ENCODE measurements at regions not wholly inside any gene's neighbourhood (a gene's known extent, or its start where the extent isn't known, plus 50 kb on each side); places are given as distances from the start of the nearest gene placed in this dataset.

DNA sequence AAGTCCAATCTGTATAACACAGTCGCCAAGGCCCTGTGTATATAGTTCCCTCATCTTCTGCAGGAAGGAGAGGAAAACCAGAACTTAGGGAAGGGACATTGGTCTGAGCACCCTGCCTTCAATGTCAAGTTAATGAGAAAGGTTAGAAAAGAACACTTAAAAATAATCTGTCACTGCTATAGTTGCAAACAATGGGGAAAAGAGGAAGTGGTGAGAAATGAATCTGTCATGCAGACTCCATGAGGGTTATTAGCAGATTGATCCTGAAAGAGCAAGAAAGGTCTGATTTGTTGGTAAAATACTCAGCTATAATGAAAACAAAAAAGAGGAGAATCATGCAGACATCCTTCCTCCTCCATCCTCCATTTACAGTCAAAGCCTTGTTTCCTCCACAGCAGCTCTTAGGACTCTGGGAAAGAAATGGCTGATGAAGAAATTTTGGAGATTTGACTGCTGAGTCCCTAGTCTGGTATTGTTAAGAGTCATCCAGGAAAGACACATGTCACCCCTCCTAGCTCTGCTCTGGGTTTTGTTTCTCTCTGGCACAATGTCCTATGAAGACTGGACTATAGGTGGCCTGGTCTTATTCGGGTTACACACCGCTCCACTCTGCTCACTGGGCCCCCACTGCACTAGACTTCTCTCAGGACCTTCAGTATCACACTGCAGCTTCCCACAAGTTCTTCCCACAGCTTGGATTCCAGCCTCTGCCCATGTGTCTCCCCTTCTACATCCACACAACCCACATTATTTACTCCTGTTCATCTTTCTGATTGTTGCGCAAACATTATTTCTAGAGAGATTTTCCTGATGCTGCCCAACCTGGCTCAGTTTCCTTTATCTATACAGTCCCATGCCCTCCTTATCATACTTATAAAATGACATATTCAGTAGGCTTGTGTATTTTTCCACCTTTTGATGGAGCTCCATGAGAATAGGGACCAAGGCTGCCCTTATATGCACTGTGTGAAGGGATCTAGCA lies 56.5 kb upstream of the XYLT1 start:
- DNase-seq (ENCODE audit: low read depth) = no peak
- TF ChIP-seq, protein P1, sequence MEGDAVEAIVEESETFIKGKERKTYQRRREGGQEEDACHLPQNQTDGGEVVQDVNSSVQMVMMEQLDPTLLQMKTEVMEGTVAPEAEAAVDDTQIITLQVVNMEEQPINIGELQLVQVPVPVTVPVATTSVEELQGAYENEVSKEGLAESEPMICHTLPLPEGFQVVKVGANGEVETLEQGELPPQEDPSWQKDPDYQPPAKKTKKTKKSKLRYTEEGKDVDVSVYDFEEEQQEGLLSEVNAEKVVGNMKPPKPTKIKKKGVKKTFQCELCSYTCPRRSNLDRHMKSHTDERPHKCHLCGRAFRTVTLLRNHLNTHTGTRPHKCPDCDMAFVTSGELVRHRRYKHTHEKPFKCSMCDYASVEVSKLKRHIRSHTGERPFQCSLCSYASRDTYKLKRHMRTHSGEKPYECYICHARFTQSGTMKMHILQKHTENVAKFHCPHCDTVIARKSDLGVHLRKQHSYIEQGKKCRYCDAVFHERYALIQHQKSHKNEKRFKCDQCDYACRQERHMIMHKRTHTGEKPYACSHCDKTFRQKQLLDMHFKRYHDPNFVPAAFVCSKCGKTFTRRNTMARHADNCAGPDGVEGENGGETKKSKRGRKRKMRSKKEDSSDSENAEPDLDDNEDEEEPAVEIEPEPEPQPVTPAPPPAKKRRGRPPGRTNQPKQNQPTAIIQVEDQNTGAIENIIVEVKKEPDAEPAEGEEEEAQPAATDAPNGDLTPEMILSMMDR (conservative IDR thresholded peaks at IDR 0.05; ENCODE audit: low read depth, low read length) = no peak
- no peak overlapping the region for H3K4me3 ChIP-seq (ENCODE audit: low read length)

DNA sequence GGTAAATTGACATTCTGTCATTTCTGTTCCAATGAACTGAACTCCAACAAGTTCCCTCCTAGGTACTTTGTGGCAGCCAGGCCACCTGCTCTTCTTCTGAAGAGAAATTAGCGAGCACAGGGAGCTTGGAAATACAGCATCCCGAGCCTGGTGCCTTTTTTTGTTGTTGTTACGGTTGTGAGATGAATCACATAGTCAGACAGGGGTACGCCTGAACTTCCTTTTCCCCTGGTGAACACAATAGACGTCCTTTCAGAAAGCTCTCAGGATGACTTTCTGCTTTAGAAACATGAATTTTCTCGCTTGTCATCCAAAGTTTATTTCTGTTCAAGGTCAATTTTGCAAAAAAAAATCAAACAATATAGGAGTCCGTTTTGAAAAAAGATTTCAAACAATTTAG lies 53.9 kb upstream of the XYLT1 start:
- no peak for DNase-seq (ENCODE audit: low read depth)
- H3K4me3 ChIP-seq (ENCODE audit: low read length) = no peak overlapping the region
- TF ChIP-seq, protein P1 (conservative IDR thresholded peaks at IDR 0.05; ENCODE audit: low read depth, low read length) = no peak

DNA sequence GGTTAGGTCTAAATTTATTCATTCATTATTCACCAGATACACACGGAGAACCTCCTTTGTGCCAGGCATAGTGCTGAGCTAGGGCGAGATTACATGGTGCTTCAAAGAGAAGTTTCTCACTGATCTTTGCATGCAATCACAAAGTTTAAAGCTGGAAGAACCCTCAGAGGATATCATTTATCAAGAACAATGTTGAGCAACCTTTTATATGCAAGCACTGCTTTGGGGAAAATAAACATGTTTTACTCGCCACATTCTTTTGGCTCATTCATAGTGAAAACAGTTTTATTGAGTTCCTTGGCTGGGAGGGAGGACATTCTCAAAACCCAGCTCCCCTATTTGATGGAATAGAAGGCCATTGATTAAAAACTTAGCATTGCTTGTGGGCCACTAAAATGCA lies 49.8 kb upstream of the XYLT1 start:
- TF ChIP-seq, protein P1 (conservative IDR thresholded peaks at IDR 0.05; ENCODE audit: low read depth, low read length) = no peak
- no peak overlapping the region for H3K4me3 ChIP-seq (ENCODE audit: low read length)
- no peak for DNase-seq (ENCODE audit: low read depth)
